ENCODE measurements at regions not wholly inside any gene's neighbourhood (a gene's known extent, or its start where the extent isn't known, plus 50 kb on each side); places are given as distances from the start of the nearest gene placed in this dataset.

- no peak overlapping the region for H3K27ac Mint-ChIP-seq
- WGBS (ENCODE audit: insufficient coverage): 91% methylated on average over 7 of the region's 8 CpGs
- no peak overlapping the region for H3K27ac ChIP-seq (ENCODE audit: low read depth in 1 of 2, low read length in 2 of 2)
- DNase-seq: no peak
- no peak overlapping the region for H3K4me3 ChIP-seq (replicated peaks in 1 of 3; ENCODE audit: low read depth in 2 of 3, low read length in 3 of 3)
- TF ChIP-seq CTCF (IDR thresholded peaks at IDR 0.05): no peak
- no peaks in the 10 kb centered on the region for H3K79me2 ChIP-seq (ENCODE audit: insufficient read depth, low read length)
- H3K4me2 ChIP-seq (replicated peaks; ENCODE audit: extremely low read depth, low read length, poor library complexity, severe bottlenecking): no peak overlapping the region
- H4K20me1 ChIP-seq (ENCODE audit: insufficient read depth, low read length): no peaks in the 10 kb centered on the region
- peaks cover 0 to 2% (median 0%) of the 10 kb centered on the region in 3 donors for H3K27me3 Mint-ChIP-seq (ENCODE audit: low read depth in 3 of 3)
- H3K27me3 ChIP-seq (ENCODE audit: control insufficient read depth in 2 of 2, insufficient read depth in 2 of 2, low read length in 2 of 2): no peaks in the 10 kb centered on the region
- H3K9me3 Mint-ChIP-seq: peaks cover 0 to 13% (median 5%) of the 10 kb centered on the region in 7 donors
- H3K36me3 ChIP-seq (replicated peaks in 1 of 2; ENCODE audit: control insufficient read depth in 1 of 2, insufficient read depth in 2 of 2, low read length in 2 of 2): no peaks in the 10 kb centered on the region
- H3K9me3 ChIP-seq (replicated peaks in 1 of 2; ENCODE audit: control insufficient read depth in 1 of 2, insufficient read depth in 1 of 2, low read length in 2 of 2): peaks cover 19 to 20% of the 10 kb centered on the region in 2 donors
- no peak overlapping the region for H2AFZ ChIP-seq (ENCODE audit: insufficient read depth, low read depth, low read length, poor library complexity, severe bottlenecking)
- no peaks in the 10 kb centered on the region for H3K4me1 Mint-ChIP-seq
- H3K4me1 ChIP-seq (ENCODE audit: control insufficient read depth in 1 of 2, insufficient read depth in 2 of 2, low read length in 2 of 2): no peaks in the 10 kb centered on the region
- intact Hi-C loops (cut with micrococcal nuclease): no loop called here
- no peak overlapping the region for H3K9ac ChIP-seq (ENCODE audit: insufficient read depth, low read length, poor library complexity, severe bottlenecking)
- H3K36me3 Mint-ChIP-seq: no peaks in the 10 kb centered on the region
- no peak overlapping the region for H3K4me3 Mint-ChIP-seq
Measured at GRCh38 chr6:114998492-114998891, 655.7 kb upstream of the HS3ST5 start.

- no peaks in the 10 kb centered on the region for H3K79me2 ChIP-seq (ENCODE audit: insufficient read depth, low read length)
- H3K4me3 Mint-ChIP-seq: no peak overlapping the region
- H3K9me3 ChIP-seq (replicated peaks in 1 of 2; ENCODE audit: control insufficient read depth in 1 of 2, insufficient read depth in 1 of 2, low read length in 2 of 2): peaks cover 19 to 20% of the 10 kb centered on the region in 2 donors
- no peaks in the 10 kb centered on the region for H4K20me1 ChIP-seq (ENCODE audit: insufficient read depth, low read length)
- intact Hi-C loops (cut with micrococcal nuclease): no loop called here
- no peak overlapping the region for H2AFZ ChIP-seq (ENCODE audit: insufficient read depth, low read depth, low read length, poor library complexity, severe bottlenecking)
- H3K36me3 Mint-ChIP-seq: no peaks in the 10 kb centered on the region
- no peak overlapping the region for H3K4me3 ChIP-seq (replicated peaks in 1 of 3; ENCODE audit: low read depth in 2 of 3, low read length in 3 of 3)
- H3K4me1 ChIP-seq (ENCODE audit: control insufficient read depth in 1 of 2, insufficient read depth in 2 of 2, low read length in 2 of 2): no peaks in the 10 kb centered on the region
- H3K9ac ChIP-seq (ENCODE audit: insufficient read depth, low read length, poor library complexity, severe bottlenecking): no peak overlapping the region
- H3K27ac Mint-ChIP-seq: no peak overlapping the region
- peaks cover 0 to 2% (median 0%) of the 10 kb centered on the region in 3 donors for H3K27me3 Mint-ChIP-seq (ENCODE audit: low read depth in 3 of 3)
- H3K27me3 ChIP-seq (ENCODE audit: control insufficient read depth in 2 of 2, insufficient read depth in 2 of 2, low read length in 2 of 2): no peaks in the 10 kb centered on the region
- no peak for DNase-seq
- no peaks in the 10 kb centered on the region for H3K36me3 ChIP-seq (replicated peaks in 1 of 2; ENCODE audit: control insufficient read depth in 1 of 2, insufficient read depth in 2 of 2, low read length in 2 of 2)
- no peak for TF ChIP-seq CTCF (IDR thresholded peaks at IDR 0.05)
- H3K4me1 Mint-ChIP-seq: no peaks in the 10 kb centered on the region
- H3K9me3 Mint-ChIP-seq: peaks cover 0 to 13% (median 5%) of the 10 kb centered on the region in 7 donors
- WGBS (ENCODE audit: insufficient coverage): 83% methylated on average over 2 of the region's 4 CpGs
- no peak overlapping the region for H3K27ac ChIP-seq (ENCODE audit: low read depth in 1 of 2, low read length in 2 of 2)
- no peak overlapping the region for H3K4me2 ChIP-seq (replicated peaks; ENCODE audit: extremely low read depth, low read length, poor library complexity, severe bottlenecking)
Measured at GRCh38 chr6:114997813-114998292, 655.0 kb upstream of the HS3ST5 start.
